CD4-positive, alpha-beta T cell (primary cell): ENCODE measurements at regions not wholly inside any gene's neighbourhood (a gene's known extent, or its start where the extent isn't known, plus 50 kb on each side); places are given as distances from the start of the nearest gene placed in this dataset.
A peak's percentile ranks its signal among the peaks of the same experiment; 100 is the strongest.

Experiments
- ATAC-seq: fragments of 200-7000 bp; cut with Tn5 transposase; one replicate; pipeline ENCODE4 v1.10.0; 2022; ENCODE audit warnings: mild to moderate bottlenecking; ENCODE audit not compliant: poor library complexity
- CTCF ChIA-PET: fragments of 350-600 bp; sonication (Branson Sonifier 250); formaldehyde crosslinking; loops from one replicate; lab custom pipeline; 2021; ENCODE audit warnings: antibody characterized with exemption, inconsistent platforms; lab: Charles Lee
- POLR2A ChIA-PET: fragments of 350-600 bp; sonication (Branson Sonifier 250); formaldehyde crosslinking; loops from one replicate; lab custom pipeline; 2021; ENCODE audit warnings: antibody characterized with exemption, inconsistent platforms; lab: Charles Lee
- DNase-seq, 14 experiments: peaks; one replicate each; pipeline ENCODE4 v3.0.0-alpha.2; 2013 to 2020; ENCODE audit warnings: mixed read lengths in 2 of 14
- H3K27ac ChIP-seq, 2 donors: one replicate each; pipeline versions ENCODE4 v1.5.1 to v1.7.0; 2013; ENCODE audit warnings: low read length in 2 of 2, low read depth in 1 of 2, mild to moderate bottlenecking in 1 of 2
- H3K27me3 ChIP-seq, 2 experiments: 1 replicate in 1 of 2; 2 replicates in 1 of 2; pipeline versions ENCODE4 v1.6.1 to v1.7.0; 2013; ENCODE audit warnings: low read length in 2 of 2, control low read depth in 1 of 2, mild to moderate bottlenecking in 1 of 2, moderate library complexity in 1 of 2; ENCODE audit not compliant: insufficient read depth in 2 of 2, control insufficient read depth in 1 of 2
- H3K36me3 ChIP-seq: one replicate; pipeline ENCODE4 v1.6.1; 2013; ENCODE audit warnings: low read length, control low read depth; ENCODE audit not compliant: insufficient read depth
- H3K4me1 ChIP-seq: one replicate; pipeline ENCODE4 v1.6.1; 2013; ENCODE audit warnings: low read length, control low read depth; ENCODE audit not compliant: insufficient read depth
- H3K4me3 ChIP-seq: one replicate; pipeline ENCODE4 v1.5.1; 2013; ENCODE audit warnings: mild to moderate bottlenecking, low read length, moderate library complexity
- H3K9me3 ChIP-seq, 2 experiments: 1 replicate in 1 of 2; 2 replicates in 1 of 2; pipeline versions ENCODE4 v1.6.1 to v1.7.0; 2013; ENCODE audit warnings: low read length in 2 of 2, mild to moderate bottlenecking in 2 of 2, control low read depth in 1 of 2, moderate library complexity in 1 of 2; ENCODE audit not compliant: control insufficient read depth in 1 of 2, insufficient read depth in 1 of 2
- H3K27ac Mint-ChIP-seq: one replicate; pipeline ENCODE4 v1.8.0; 2020; ENCODE audit warnings: mixed read lengths
- H3K27me3 Mint-ChIP-seq: one replicate; pipeline ENCODE4 v1.8.0; 2021; ENCODE audit warnings: mixed read lengths
- H3K36me3 Mint-ChIP-seq: one replicate; pipeline ENCODE4 v1.8.0; 2021; ENCODE audit warnings: low read depth, mixed read lengths
- H3K4me1 Mint-ChIP-seq: one replicate; pipeline ENCODE4 v1.8.0; 2021; ENCODE audit warnings: low read depth, mixed read lengths
- H3K4me3 Mint-ChIP-seq: one replicate; pipeline ENCODE4 v1.8.0; 2020; ENCODE audit warnings: mild to moderate bottlenecking, mixed read lengths
- H3K9me3 Mint-ChIP-seq: one replicate; pipeline ENCODE4 v1.8.0; 2020; ENCODE audit warnings: mixed read lengths
- intact Hi-C, 2 experiments: fragments of 100-400 bp; cut with DNase I in 1 of 2; cut with micrococcal nuclease in 1 of 2; formaldehyde crosslinking; loops; one replicate each; pipeline versions ENCODE4 v1.15.1 to v1.9.0; 2023 to 2025; cut with DNase I, micrococcal nuclease
- TF ChIP-seq, protein P1 (sequence below): fragments of 200-600 bp; IDR thresholded peaks from one replicate; pipeline ENCODE4 v1.8.0; 2022; ENCODE audit warnings: antibody characterized with exemption, mild to moderate bottlenecking

DNA sequence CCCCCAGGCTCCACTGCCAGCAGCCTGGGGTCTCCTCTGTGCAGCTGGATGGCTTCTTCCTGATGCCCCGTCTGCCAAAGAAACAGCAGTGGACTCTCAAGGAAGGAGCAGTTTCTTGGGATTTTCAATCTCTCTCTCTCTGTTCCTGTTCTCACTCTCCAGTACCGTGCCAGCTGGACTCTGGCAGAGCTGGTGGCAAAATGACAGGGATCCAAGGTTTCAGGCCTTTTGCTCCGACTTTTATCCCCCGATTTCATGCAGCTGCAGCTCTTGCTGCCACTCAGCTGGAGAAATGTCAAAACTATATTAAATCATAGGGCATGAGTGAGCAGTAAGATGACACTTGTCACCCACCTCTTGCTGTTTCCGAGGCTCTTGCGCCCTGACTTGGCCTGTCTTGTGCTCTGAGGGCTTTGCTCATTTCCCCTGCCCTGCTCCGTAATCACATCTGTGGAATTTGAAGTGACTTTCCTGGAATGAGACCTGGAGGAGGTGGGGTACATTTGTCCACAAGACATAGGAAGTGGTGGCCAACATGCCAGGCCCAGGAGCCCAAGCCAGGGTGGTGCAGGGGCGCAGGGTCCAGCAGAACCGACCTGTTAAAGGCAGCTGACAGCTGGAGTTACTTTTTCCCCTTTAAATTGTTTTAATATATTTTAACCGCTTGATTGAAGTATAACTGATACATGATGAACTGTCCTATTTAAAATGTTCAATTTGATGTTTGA lies 576.2 kb downstream of the PTPRU start:
- no peaks in the 10 kb centered on the region for H3K36me3 ChIP-seq
- Mint-ChIP-seq H3K4me1 (no peaks in the 10 kb centered on the region), H3K27me3 (no peaks in the 10 kb centered on the region), H3K4me3 (no peak overlapping the region), H3K36me3 (no peaks in the 10 kb centered on the region), H3K27ac (no peak overlapping the region), H3K9me3 (no peaks in the 10 kb centered on the region)
- ATAC-seq (no peak), DNase-seq (peak in 1 of 14 experiments; percentile 19)
- ChIA-PET CTCF (no interaction called here), POLR2A (no interaction called here)
- no peak overlapping the region for H3K4me3 ChIP-seq
- H3K27me3 ChIP-seq, result no peaks in the 10 kb centered on the region
- TF ChIP-seq, protein P1, sequence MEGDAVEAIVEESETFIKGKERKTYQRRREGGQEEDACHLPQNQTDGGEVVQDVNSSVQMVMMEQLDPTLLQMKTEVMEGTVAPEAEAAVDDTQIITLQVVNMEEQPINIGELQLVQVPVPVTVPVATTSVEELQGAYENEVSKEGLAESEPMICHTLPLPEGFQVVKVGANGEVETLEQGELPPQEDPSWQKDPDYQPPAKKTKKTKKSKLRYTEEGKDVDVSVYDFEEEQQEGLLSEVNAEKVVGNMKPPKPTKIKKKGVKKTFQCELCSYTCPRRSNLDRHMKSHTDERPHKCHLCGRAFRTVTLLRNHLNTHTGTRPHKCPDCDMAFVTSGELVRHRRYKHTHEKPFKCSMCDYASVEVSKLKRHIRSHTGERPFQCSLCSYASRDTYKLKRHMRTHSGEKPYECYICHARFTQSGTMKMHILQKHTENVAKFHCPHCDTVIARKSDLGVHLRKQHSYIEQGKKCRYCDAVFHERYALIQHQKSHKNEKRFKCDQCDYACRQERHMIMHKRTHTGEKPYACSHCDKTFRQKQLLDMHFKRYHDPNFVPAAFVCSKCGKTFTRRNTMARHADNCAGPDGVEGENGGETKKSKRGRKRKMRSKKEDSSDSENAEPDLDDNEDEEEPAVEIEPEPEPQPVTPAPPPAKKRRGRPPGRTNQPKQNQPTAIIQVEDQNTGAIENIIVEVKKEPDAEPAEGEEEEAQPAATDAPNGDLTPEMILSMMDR, result no peak
- H3K4me1 ChIP-seq, result no peaks in the 10 kb centered on the region
- H3K9me3 ChIP-seq, result no peaks in the 10 kb centered on the region
- intact Hi-C loops, result no loop called here
- no peak overlapping the region for H3K27ac ChIP-seq

DNA sequence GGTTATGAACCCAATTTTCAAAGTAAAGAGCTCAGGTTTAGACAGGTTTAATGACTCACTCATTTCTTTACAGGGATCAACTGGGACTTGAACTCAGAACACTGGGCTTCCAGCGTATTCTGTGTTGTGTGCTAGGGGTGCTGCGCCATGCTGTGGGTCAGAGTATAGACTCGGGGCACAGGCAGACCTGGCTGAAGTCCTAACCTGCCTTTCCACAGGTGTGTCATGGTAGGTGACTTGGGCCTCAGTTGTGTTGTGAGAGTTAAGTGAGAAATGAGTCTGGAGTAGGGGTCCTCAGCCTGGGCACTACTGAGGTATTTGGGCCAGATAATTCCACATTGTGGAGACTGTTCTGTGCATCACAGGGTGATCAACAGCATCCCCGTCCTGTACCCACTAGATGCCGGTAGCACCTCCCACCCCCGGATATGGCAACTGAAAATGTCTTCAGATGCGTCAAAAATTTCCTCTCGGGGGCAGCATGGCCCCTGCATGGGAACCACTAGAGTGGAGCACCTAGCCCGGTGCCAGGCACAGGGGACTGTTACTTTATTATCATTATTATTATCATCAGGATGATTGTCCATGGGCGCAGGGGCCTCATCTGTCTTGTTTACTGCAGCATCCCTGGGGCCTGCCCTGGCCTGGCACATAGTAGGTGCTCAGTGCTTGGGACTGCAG lies 575.5 kb downstream of the PTPRU start:
- H3K4me1 ChIP-seq, result no peaks in the 10 kb centered on the region
- Mint-ChIP-seq H3K4me1 (no peaks in the 10 kb centered on the region), H3K36me3 (no peaks in the 10 kb centered on the region), H3K4me3 (no peak overlapping the region), H3K27me3 (no peaks in the 10 kb centered on the region), H3K27ac (no peak overlapping the region), H3K9me3 (no peaks in the 10 kb centered on the region)
- no peaks in the 10 kb centered on the region for H3K9me3 ChIP-seq
- DNase-seq (peak in 1 of 14 experiments; percentile 25), ATAC-seq (no peak)
- no peak overlapping the region for H3K27ac ChIP-seq
- no peaks in the 10 kb centered on the region for H3K36me3 ChIP-seq
- ChIA-PET POLR2A (no interaction called here), CTCF (no interaction called here)
- TF ChIP-seq, protein P1, result no peak
- H3K27me3 ChIP-seq, result no peaks in the 10 kb centered on the region
- intact Hi-C loops, result no loop called here
- no peak overlapping the region for H3K4me3 ChIP-seq

DNA sequence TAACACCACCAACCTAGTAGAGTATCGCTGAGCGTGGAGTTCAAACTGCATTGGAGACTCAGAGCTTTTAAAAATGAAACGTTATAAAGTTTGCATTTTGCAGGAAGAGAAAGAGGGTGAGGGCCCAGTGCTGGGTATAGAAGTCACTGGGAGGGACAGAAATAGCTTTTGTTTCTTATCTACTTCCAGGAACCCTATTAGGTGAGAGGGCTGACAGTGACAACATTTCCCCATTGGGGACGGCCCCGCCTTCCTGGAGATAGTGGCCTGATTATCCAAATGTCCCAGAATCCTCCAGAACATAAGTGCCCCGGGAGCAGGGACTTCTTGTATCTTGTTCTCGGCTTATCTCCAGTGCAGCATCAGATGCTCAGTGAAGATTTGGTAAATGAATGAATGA lies 574.9 kb downstream of the PTPRU start:
- no peaks in the 10 kb centered on the region for H3K36me3 ChIP-seq
- TF ChIP-seq, protein P1, result no peak
- H3K4me1 ChIP-seq, result no peaks in the 10 kb centered on the region
- DNase-seq, result no peak
- Mint-ChIP-seq H3K36me3 (no peaks in the 10 kb centered on the region), H3K4me1 (no peaks in the 10 kb centered on the region), H3K27me3 (no peaks in the 10 kb centered on the region), H3K27ac (no peak overlapping the region), H3K9me3 (no peaks in the 10 kb centered on the region), H3K4me3 (no peak overlapping the region)
- ATAC-seq, result no peak
- no peak overlapping the region for H3K27ac ChIP-seq
- H3K9me3 ChIP-seq, result no peaks in the 10 kb centered on the region
- intact Hi-C loops, result no loop called here
- no peak overlapping the region for H3K4me3 ChIP-seq
- no peaks in the 10 kb centered on the region for H3K27me3 ChIP-seq
- POLR2A ChIA-PET, result no interaction called here
- CTCF ChIA-PET, result no interaction called here
